Vagina (tissue), 2 donors: ENCODE measurements at regions not wholly inside any gene's neighbourhood (a gene's known extent, or its start where the extent isn't known, plus 50 kb on each side); places are given as distances from the start of the nearest gene placed in this dataset.

Experiments
- POLR2A ChIP-seq, 2 donors: fragments of 450-650 bp; IDR thresholded peaks; one replicate each; pipeline ENCODE4 v1.6.1; 2017; ENCODE audit warnings: antibody characterized with exemption in 2 of 2, mild to moderate bottlenecking in 2 of 2, moderate library complexity in 2 of 2
- TF ChIP-seq, protein P1 (sequence below), 3 experiments: fragments of 450-650 bp in 2 of 3; fragments of 200-600 bp in 1 of 3; sonication (generic) in 1 of 3; IDR thresholded peaks; one replicate each; pipeline ENCODE4 v1.5.1; 2017 to 2019; ENCODE audit warnings: antibody characterized with exemption in 3 of 3, mild to moderate bottlenecking in 2 of 3, moderate library complexity in 2 of 3

DNA sequence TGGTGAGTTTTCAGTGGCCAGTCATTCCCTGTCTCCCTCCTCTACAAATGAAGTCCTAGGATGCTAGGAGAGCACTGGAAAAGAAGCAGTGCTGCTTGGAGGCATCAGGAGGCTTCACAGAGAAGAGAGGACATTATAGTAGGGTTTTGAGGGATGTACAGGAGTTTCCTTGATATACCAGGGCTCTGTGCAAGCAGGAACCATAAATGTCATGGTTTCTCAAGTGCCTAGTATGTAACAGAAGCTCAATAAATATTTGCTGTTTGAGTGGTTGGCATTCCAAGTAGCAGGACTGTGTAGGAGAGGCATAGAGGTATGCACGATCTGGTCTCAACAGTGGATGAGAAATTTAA lies 133.5 kb upstream of the WNT4 start:
- TF ChIP-seq, protein P1, sequence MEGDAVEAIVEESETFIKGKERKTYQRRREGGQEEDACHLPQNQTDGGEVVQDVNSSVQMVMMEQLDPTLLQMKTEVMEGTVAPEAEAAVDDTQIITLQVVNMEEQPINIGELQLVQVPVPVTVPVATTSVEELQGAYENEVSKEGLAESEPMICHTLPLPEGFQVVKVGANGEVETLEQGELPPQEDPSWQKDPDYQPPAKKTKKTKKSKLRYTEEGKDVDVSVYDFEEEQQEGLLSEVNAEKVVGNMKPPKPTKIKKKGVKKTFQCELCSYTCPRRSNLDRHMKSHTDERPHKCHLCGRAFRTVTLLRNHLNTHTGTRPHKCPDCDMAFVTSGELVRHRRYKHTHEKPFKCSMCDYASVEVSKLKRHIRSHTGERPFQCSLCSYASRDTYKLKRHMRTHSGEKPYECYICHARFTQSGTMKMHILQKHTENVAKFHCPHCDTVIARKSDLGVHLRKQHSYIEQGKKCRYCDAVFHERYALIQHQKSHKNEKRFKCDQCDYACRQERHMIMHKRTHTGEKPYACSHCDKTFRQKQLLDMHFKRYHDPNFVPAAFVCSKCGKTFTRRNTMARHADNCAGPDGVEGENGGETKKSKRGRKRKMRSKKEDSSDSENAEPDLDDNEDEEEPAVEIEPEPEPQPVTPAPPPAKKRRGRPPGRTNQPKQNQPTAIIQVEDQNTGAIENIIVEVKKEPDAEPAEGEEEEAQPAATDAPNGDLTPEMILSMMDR (IDR thresholded peaks at IDR 0.05): no peak
- no peak for TF ChIP-seq POLR2A (IDR thresholded peaks at IDR 0.05)
